Neural cell (in vitro differentiated cells): ENCODE measurements at regions not wholly inside any gene's neighbourhood (a gene's known extent, or its start where the extent isn't known, plus 50 kb on each side); places are given as distances from the start of the nearest gene placed in this dataset.

ENCODE experiments used
- EZH2 ChIP-seq: fragments of 200-600, 300-800 bp; shearing (Covaris generic), sonication (generic); IDR thresholded peaks from 2 replicates; pipeline ENCODE4 v1.6.1; 2014; ENCODE audit warnings: antibody characterized with exemption, low read length, borderline replicate concordance, mild to moderate bottlenecking; ENCODE audit not compliant: insufficient read depth, poor library complexity, severe bottlenecking
- TF ChIP-seq, protein P1 (sequence below): fragments of 450-650 bp; IDR thresholded peaks from 2 replicates; pipeline ENCODE4 v1.5.1; 2014; ENCODE audit warnings: antibody characterized with exemption, mild to moderate bottlenecking, moderate library complexity; ENCODE audit not compliant: poor library complexity, severe bottlenecking

DNA sequence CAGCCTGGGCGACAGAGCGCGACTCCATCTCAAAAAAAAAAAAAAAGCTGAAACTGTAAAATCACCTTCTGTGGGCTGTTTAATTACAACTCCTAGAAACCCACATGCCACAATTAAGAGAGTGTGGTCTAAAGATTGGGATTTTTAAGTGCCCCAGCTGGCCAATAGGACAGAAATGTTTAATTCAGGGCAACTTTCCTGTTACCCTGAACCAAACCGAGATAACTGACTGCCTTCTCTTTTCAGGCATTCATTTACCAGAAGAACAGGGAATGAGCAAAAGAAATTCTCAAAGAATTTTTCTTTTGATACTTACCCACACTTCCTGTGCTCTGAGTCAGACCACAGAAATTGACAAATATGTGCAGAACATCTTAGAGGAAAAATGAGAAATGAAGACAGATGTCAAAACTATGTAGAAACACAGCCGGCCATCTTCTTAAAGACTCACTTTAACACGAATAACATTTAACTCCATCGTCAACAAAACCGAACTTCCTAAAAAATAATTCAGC lies 221.3 kb upstream of the DAPK1 start:
- TF ChIP-seq, protein P1, sequence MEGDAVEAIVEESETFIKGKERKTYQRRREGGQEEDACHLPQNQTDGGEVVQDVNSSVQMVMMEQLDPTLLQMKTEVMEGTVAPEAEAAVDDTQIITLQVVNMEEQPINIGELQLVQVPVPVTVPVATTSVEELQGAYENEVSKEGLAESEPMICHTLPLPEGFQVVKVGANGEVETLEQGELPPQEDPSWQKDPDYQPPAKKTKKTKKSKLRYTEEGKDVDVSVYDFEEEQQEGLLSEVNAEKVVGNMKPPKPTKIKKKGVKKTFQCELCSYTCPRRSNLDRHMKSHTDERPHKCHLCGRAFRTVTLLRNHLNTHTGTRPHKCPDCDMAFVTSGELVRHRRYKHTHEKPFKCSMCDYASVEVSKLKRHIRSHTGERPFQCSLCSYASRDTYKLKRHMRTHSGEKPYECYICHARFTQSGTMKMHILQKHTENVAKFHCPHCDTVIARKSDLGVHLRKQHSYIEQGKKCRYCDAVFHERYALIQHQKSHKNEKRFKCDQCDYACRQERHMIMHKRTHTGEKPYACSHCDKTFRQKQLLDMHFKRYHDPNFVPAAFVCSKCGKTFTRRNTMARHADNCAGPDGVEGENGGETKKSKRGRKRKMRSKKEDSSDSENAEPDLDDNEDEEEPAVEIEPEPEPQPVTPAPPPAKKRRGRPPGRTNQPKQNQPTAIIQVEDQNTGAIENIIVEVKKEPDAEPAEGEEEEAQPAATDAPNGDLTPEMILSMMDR = no peak
- no peak for TF ChIP-seq EZH2
